ENCODE measurements at regions not wholly inside any gene's neighbourhood (a gene's known extent, or its start where the extent isn't known, plus 50 kb on each side); places are given as distances from the start of the nearest gene placed in this dataset.

- DNase-seq (ENCODE audit: low spot score), result no peak
Observed at GRCh38 chr12:25872137-25872536, 86.3 kb upstream of the RASSF8 start.

GRCh38 chr12:25875661-25876060 lies 82.8 kb upstream of the RASSF8 start:
- DNase-seq (ENCODE audit: low spot score), result no peak

GRCh38 chr12:25876383-25877045 lies 82.0 kb upstream of the RASSF8 start:
- no peak for DNase-seq (ENCODE audit: low spot score)

- DNase-seq (ENCODE audit: low spot score), result no peak
Observed at GRCh38 chr12:25877446-25877845, 81.0 kb upstream of the RASSF8 start.

- DNase-seq (ENCODE audit: low spot score), result no peak
Observed at GRCh38 chr12:25882266-25882665, 76.2 kb upstream of the RASSF8 start.

- DNase-seq (ENCODE audit: low spot score), result no peak
Observed at GRCh38 chr12:25883026-25883916, 75.2 kb upstream of the RASSF8 start.

GRCh38 chr12:25884024-25884919 lies 74.2 kb upstream of the RASSF8 start:
- no peak for DNase-seq (ENCODE audit: low spot score)

GRCh38 chr12:25884920-25885234 lies 73.6 kb upstream of the RASSF8 start:
- DNase-seq (ENCODE audit: low spot score), result no peak

GRCh38 chr12:25886396-25886795 lies 72.1 kb upstream of the RASSF8 start:
- DNase-seq (ENCODE audit: low spot score), result no peak

GRCh38 chr12:25887367-25887766 lies 71.1 kb upstream of the RASSF8 start:
- DNase-seq (ENCODE audit: low spot score), result no peak

- DNase-seq (ENCODE audit: low spot score), result no peak
Observed at GRCh38 chr12:25889185-25889584, 69.3 kb upstream of the RASSF8 start.

- DNase-seq (ENCODE audit: low spot score), result peak; percentile 44
Observed at GRCh38 chr12:25891095-25891494, 67.4 kb upstream of the RASSF8 start.

GRCh38 chr12:25894759-25895158 lies 63.7 kb upstream of the RASSF8 start:
- no peak for DNase-seq (ENCODE audit: low spot score)

- no peak for DNase-seq (ENCODE audit: low spot score)
Observed at GRCh38 chr12:25896981-25897380, 61.5 kb upstream of the RASSF8 start.

GRCh38 chr12:25903603-25904245 lies 54.8 kb upstream of the RASSF8 start:
- no peak for DNase-seq (ENCODE audit: low spot score)

GRCh38 chr12:25904442-25904841 lies 54.0 kb upstream of the RASSF8 start:
- DNase-seq (ENCODE audit: low spot score), result peak; percentile 15

GRCh38 chr12:25906651-25907340 lies 51.7 kb upstream of the RASSF8 start:
- DNase-seq (ENCODE audit: low spot score), result no peak

All from kidney tubule cell (primary cell).